ENCODE measurements at regions not wholly inside any gene's neighbourhood (a gene's known extent, or its start where the extent isn't known, plus 50 kb on each side); places are given as distances from the start of the nearest gene placed in this dataset.

DNA sequence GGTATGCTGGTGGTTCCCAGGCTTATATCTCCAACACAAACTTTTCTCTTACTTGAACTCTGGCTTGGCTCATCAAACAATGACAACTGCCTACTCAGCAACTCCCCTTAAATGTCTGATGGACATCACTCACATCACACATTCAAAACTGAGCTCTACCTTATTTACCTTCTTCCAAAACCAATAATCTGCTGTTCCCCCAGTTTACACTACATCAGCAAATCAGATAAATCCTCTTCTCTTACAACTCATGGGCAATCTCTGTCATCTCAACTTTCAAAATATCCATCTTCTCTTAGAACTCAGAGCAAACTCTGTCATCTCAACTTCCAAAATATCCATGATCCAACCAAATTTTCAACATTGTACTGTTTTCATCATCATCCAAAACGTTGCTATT lies 2347.9 kb upstream of the ACO1 start:
- intact Hi-C loops (cut with micrococcal nuclease) (no loop called here), dilution Hi-C loops (cut with MboI; ENCODE audit: extremely low pct_ligation_motif_present, low sequenced_read_pairs) (no loop called here)
- BruUV-seq (replicated peaks), result no TSS peak
- H3K79me2 ChIP-seq (ENCODE audit: control insufficient read depth, insufficient read depth, low read length), result no peaks in the 10 kb centered on the region
- TF ChIP-seq GATA2 (IDR thresholded peaks at IDR 0.05; ENCODE audit: insufficient read depth, insufficient read length, low read depth, low read length) (no peak), MAX (IDR thresholded peaks at IDR 0.05; ENCODE audit: insufficient read depth, insufficient read length) (no peak)
- DNase-seq (ENCODE audit: low read depth, low spot score), result no peak
- no peak overlapping the region for H3K27ac ChIP-seq (ENCODE audit: insufficient read depth, low read depth, low read length)
- no peaks in the 10 kb centered on the region for H3K36me3 ChIP-seq (ENCODE audit: control insufficient read depth in 2 of 2, extremely low read depth in 1 of 2, insufficient read depth in 2 of 2, low read length in 2 of 2)
- H3K9ac ChIP-seq (replicated peaks; ENCODE audit: extremely low read depth, insufficient read depth, low read length), result no peak overlapping the region
- H3K4me3 ChIP-seq (replicated peaks in 1 of 3; ENCODE audit: insufficient read depth in 1 of 3, low read depth in 1 of 3, low read length in 3 of 3), result no peak overlapping the region
- no peak for FAIRE-seq
- no peaks in the 10 kb centered on the region for H3K9me3 ChIP-seq (replicated peaks; ENCODE audit: control insufficient read depth, insufficient read depth, low read length)
- no peaks in the 10 kb centered on the region for H3K27me3 ChIP-seq (ENCODE audit: control insufficient read depth in 2 of 2, insufficient read depth in 2 of 2, low read length in 2 of 2)
- ChIA-PET POLR2A (no interaction called here), CTCF (no interaction called here)
- H3K4me2 ChIP-seq (ENCODE audit: insufficient read depth, low read length), result no peak overlapping the region
- H3K9me1 ChIP-seq (replicated peaks; ENCODE audit: control insufficient read depth, extremely low read depth, insufficient read depth, low read length), result no peaks in the 10 kb centered on the region
- H3K4me1 ChIP-seq (ENCODE audit: control insufficient read depth, extremely low read depth, insufficient read depth, low read length), result no peaks in the 10 kb centered on the region
- H2AFZ ChIP-seq (ENCODE audit: low read depth, low read length), result no peak overlapping the region
- H4K20me1 ChIP-seq (replicated peaks; ENCODE audit: control insufficient read depth, extremely low read depth, insufficient read depth, low read length), result no peaks in the 10 kb centered on the region

DNA sequence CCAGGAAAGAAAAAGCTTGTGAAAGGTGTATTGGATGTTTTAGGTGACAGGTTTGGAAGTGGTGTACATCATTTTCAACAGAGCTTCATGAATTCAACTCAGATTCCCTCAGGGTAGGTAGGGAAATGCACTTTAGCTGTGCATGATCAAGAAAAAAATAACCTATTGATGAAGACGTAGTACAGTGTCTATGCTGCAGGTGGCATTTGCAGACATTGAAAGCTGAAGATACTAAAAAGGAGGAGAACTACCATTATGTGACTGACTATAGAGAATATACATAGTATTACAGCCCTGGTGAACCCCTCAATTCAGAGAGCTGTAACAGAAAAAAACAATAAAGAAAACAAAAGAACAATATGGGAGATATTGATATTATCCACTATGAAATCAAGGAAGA lies 2344.7 kb upstream of the ACO1 start:
- DNase-seq (ENCODE audit: low read depth, low spot score) (no peak), FAIRE-seq (no peak)
- Histone ChIP-seq H4K20me1 (replicated peaks; ENCODE audit: control insufficient read depth, extremely low read depth, insufficient read depth, low read length) (no peaks in the 10 kb centered on the region), H3K9me3 (replicated peaks; ENCODE audit: control insufficient read depth, insufficient read depth, low read length) (no peaks in the 10 kb centered on the region), H3K9me1 (replicated peaks; ENCODE audit: control insufficient read depth, extremely low read depth, insufficient read depth, low read length) (no peaks in the 10 kb centered on the region), H3K4me1 (ENCODE audit: control insufficient read depth, extremely low read depth, insufficient read depth, low read length) (no peaks in the 10 kb centered on the region), H2AFZ (ENCODE audit: low read depth, low read length) (no peak overlapping the region), H3K79me2 (ENCODE audit: control insufficient read depth, insufficient read depth, low read length) (no peaks in the 10 kb centered on the region), H3K36me3 (ENCODE audit: control insufficient read depth in 2 of 2, extremely low read depth in 1 of 2, insufficient read depth in 2 of 2, low read length in 2 of 2) (no peaks in the 10 kb centered on the region), H3K27ac (ENCODE audit: insufficient read depth, low read depth, low read length) (no peak overlapping the region), H3K27me3 (ENCODE audit: control insufficient read depth in 2 of 2, insufficient read depth in 2 of 2, low read length in 2 of 2) (no peaks in the 10 kb centered on the region), H3K9ac (replicated peaks; ENCODE audit: extremely low read depth, insufficient read depth, low read length) (no peak overlapping the region), H3K4me2 (ENCODE audit: insufficient read depth, low read length) (no peak overlapping the region), H3K4me3 (replicated peaks in 1 of 3; ENCODE audit: insufficient read depth in 1 of 3, low read depth in 1 of 3, low read length in 3 of 3) (no peak overlapping the region)
- BruUV-seq (replicated peaks), result no TSS peak
- CTCF ChIA-PET, result no interaction called here
- TF ChIP-seq GATA2 (IDR thresholded peaks at IDR 0.05; ENCODE audit: insufficient read depth, insufficient read length, low read depth, low read length) (no peak), CTCF (IDR thresholded peaks at IDR 0.05; ENCODE audit: extremely low read depth in 1 of 2, insufficient read depth in 1 of 2, low read depth in 1 of 2, low read length in 2 of 2) (no peak), MAX (IDR thresholded peaks at IDR 0.05; ENCODE audit: insufficient read depth, insufficient read length) (no peak), JUN (IDR thresholded peaks at IDR 0.05; ENCODE audit: borderline replicate concordance, insufficient read depth, insufficient read length, low read depth) (no peak), MYC (IDR thresholded peaks at IDR 0.05; ENCODE audit: low read depth, low read length) (no peak), EZH2 (IDR thresholded peaks at IDR 0.05; ENCODE audit: borderline replicate concordance, low read depth, low read length, severe bottlenecking) (no peak), POLR2A (IDR thresholded peaks at IDR 0.05; ENCODE audit: low read depth, low read length) (no peak)
- dilution Hi-C loops (cut with MboI; ENCODE audit: extremely low pct_ligation_motif_present, low sequenced_read_pairs) (no loop called here), intact Hi-C loops (cut with micrococcal nuclease) (no loop called here)
- POLR2A ChIA-PET, result no interaction called here
